ENCODE measurements at regions not wholly inside any gene's neighbourhood (a gene's known extent, or its start where the extent isn't known, plus 50 kb on each side); places are given as distances from the start of the nearest gene placed in this dataset.

DNA sequence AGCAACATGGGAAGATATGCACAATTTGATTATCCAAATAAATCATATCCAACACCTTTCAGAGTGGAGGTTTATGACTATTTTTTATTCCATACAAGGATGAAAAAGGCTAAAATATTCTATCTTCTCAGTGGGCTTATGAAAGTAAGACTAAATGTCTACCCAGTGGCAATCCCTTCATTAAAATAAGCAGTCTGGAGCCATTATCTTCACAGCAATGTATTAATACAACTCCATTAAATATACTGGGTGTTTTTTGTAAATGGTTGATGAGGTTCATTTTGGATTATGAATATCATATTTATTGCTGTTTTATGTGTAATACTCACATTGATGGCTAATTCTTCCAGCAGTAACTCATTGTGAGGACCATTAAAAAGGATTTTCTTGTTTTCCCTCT lies 352.7 kb upstream of the SOX11 start:
- H3K4me1 ChIP-seq (ENCODE audit: insufficient read depth, insufficient read length), result no peaks in the 10 kb centered on the region
- H3K4me3 ChIP-seq (ENCODE audit: insufficient read length, low read depth), result no peak overlapping the region
- no peak overlapping the region for H3K9ac ChIP-seq (ENCODE audit: insufficient read length, low read depth)
- no peaks in the 10 kb centered on the region for H3K9me3 ChIP-seq (ENCODE audit: insufficient read depth, low read length)
- no peak for DNase-seq (ENCODE audit: low read depth, low spot score)
- TF ChIP-seq ZNF274 (IDR thresholded peaks at IDR 0.05; ENCODE audit: low read depth, low read length) (no peak), SUZ12 (IDR thresholded peaks at IDR 0.05; ENCODE audit: extremely low read depth, insufficient read depth, insufficient read length) (no peak), YY1 (IDR thresholded peaks at IDR 0.05; ENCODE audit: insufficient read depth, insufficient read length) (no peak)
- no peaks in the 10 kb centered on the region for H3K36me3 ChIP-seq (ENCODE audit: insufficient read depth, insufficient read length, low read length)
- H3K27me3 ChIP-seq (ENCODE audit: insufficient read depth, insufficient read length), result no peaks in the 10 kb centered on the region

DNA sequence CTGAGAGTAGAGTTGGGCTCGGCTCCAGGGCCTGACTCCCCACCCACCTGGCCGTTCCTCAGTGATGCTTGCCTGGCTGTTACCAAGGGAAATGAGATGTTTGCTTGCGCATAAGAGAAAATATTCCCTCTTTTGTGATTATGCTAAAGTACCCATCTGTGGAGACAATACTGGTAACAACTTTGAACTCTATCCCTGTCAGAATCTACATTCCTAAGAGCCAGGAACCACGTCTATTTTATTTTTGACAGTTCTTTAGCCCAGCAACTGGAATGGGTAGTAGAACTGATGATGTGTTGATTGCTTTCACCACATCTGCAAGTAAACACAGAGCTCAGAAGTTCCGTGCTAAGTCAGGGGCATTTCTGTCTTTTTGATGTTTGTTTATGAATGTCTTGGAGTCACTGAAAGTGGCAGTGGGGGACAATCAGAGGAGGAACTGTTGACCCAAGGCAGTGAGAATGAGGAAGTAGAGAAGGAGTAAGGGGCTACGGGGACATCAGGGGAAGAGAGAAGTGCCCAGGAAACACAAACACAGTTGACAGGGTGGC lies 348.3 kb upstream of the SOX11 start:
- no peaks in the 10 kb centered on the region for H3K36me3 ChIP-seq (ENCODE audit: insufficient read depth, insufficient read length, low read length)
- no peak overlapping the region for H3K9ac ChIP-seq (ENCODE audit: insufficient read length, low read depth)
- H3K4me1 ChIP-seq (ENCODE audit: insufficient read depth, insufficient read length), result no peaks in the 10 kb centered on the region
- H3K27me3 ChIP-seq (ENCODE audit: insufficient read depth, insufficient read length), result no peaks in the 10 kb centered on the region
- no peak for DNase-seq (ENCODE audit: low read depth, low spot score)
- no peaks in the 10 kb centered on the region for H3K9me3 ChIP-seq (ENCODE audit: insufficient read depth, low read length)
- TF ChIP-seq SUZ12 (IDR thresholded peaks at IDR 0.05; ENCODE audit: extremely low read depth, insufficient read depth, insufficient read length) (no peak), YY1 (IDR thresholded peaks at IDR 0.05; ENCODE audit: insufficient read depth, insufficient read length) (no peak), ZNF274 (IDR thresholded peaks at IDR 0.05; ENCODE audit: low read depth, low read length) (no peak)
- H3K4me3 ChIP-seq (ENCODE audit: insufficient read length, low read depth), result no peak overlapping the region

DNA sequence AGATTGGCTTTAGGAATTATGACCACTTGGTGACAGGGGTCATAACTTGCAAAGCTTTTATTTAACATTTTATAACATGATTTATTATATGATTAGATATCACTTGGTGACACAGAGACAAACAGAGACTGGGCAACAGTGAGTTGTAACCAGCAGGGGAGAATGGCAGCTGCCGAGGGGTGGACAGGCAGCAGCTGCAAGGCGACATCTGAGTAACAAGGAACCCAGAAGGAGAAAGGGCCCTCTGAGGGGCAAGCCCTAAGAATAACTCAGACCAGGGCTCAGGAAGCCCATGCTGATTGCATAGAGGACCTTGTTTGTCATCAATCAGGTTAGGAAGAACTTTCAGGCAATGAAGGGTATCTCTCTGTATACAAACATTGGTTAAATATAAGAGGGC lies 339.9 kb upstream of the SOX11 start:
- TF ChIP-seq YY1 (IDR thresholded peaks at IDR 0.05; ENCODE audit: insufficient read depth, insufficient read length) (no peak), ZNF274 (IDR thresholded peaks at IDR 0.05; ENCODE audit: low read depth, low read length) (no peak), SUZ12 (IDR thresholded peaks at IDR 0.05; ENCODE audit: extremely low read depth, insufficient read depth, insufficient read length) (no peak)

DNA sequence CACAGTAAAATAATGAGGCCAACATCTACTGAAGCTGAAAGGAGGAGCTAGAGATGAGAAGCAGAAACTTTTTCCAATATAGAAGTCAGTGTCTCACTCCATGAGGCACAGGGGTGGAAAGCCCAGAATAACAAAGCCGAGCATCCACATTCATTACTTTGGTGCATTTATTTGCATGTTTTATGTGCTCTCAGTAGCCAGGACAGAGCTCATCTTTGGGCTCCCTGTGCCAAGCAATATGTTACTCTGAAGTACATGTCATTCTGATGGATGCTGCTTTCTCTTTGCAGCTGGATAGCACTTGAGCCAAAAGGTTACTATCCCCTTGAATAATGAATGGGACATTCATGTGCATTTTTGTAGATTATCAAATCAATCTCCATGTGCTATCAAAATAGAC lies 338.6 kb upstream of the SOX11 start:
- Histone ChIP-seq H3K9ac (ENCODE audit: insufficient read length, low read depth) (no peak overlapping the region), H3K36me3 (ENCODE audit: insufficient read depth, insufficient read length, low read length) (no peaks in the 10 kb centered on the region), H3K4me3 (ENCODE audit: insufficient read length, low read depth) (no peak overlapping the region), H3K4me1 (ENCODE audit: insufficient read depth, insufficient read length) (no peaks in the 10 kb centered on the region), H3K9me3 (ENCODE audit: insufficient read depth, low read length) (no peaks in the 10 kb centered on the region), H3K27me3 (ENCODE audit: insufficient read depth, insufficient read length) (no peaks in the 10 kb centered on the region)
- TF ChIP-seq SUZ12 (IDR thresholded peaks at IDR 0.05; ENCODE audit: extremely low read depth, insufficient read depth, insufficient read length), result no peak
- DNase-seq (ENCODE audit: low read depth, low spot score), result no peak

More for the DNA sequence above, 339.9 kb upstream of the SOX11 start:
- Histone ChIP-seq H3K27me3 (ENCODE audit: insufficient read depth, insufficient read length) (no peaks in the 10 kb centered on the region), H3K9ac (ENCODE audit: insufficient read length, low read depth) (no peak overlapping the region), H3K36me3 (ENCODE audit: insufficient read depth, insufficient read length, low read length) (no peaks in the 10 kb centered on the region), H3K4me3 (ENCODE audit: insufficient read length, low read depth) (no peak overlapping the region), H3K9me3 (ENCODE audit: insufficient read depth, low read length) (no peaks in the 10 kb centered on the region), H3K4me1 (ENCODE audit: insufficient read depth, insufficient read length) (no peaks in the 10 kb centered on the region)
- DNase-seq (ENCODE audit: low read depth, low spot score), result no peak

DNA sequence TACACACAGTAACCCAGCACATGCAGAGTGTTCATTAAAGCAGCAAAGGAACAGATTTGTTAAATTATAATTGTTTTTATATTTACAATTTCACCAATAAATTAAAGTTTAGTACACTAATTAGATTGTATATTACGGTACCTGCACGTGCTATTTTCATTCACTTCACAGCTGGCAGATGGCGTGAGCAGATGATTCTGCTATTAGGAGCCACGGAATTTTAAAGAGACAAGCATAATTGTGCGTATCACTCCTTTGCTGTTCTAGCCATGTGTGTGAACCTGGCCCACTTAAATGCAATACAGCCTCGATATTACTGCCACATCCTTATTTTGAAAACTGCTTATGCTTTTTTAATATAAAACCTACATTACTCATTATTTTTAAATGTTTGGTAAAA lies 332.8 kb upstream of the SOX11 start:
- H3K4me1 ChIP-seq (ENCODE audit: insufficient read depth, insufficient read length), result no peaks in the 10 kb centered on the region
- no peaks in the 10 kb centered on the region for H3K36me3 ChIP-seq (ENCODE audit: insufficient read depth, insufficient read length, low read length)
- no peak overlapping the region for H3K4me3 ChIP-seq (ENCODE audit: insufficient read length, low read depth)
- no peaks in the 10 kb centered on the region for H3K9me3 ChIP-seq (ENCODE audit: insufficient read depth, low read length)
- no peak overlapping the region for H3K9ac ChIP-seq (ENCODE audit: insufficient read length, low read depth)
- DNase-seq (ENCODE audit: low read depth, low spot score), result no peak
- no peak for TF ChIP-seq SUZ12 (IDR thresholded peaks at IDR 0.05; ENCODE audit: extremely low read depth, insufficient read depth, insufficient read length)
- TF ChIP-seq ZNF274 (IDR thresholded peaks at IDR 0.05; ENCODE audit: low read depth, low read length), result no peak
- TF ChIP-seq YY1 (IDR thresholded peaks at IDR 0.05; ENCODE audit: insufficient read depth, insufficient read length), result no peak
- H3K27me3 ChIP-seq (ENCODE audit: insufficient read depth, insufficient read length), result no peaks in the 10 kb centered on the region

DNA sequence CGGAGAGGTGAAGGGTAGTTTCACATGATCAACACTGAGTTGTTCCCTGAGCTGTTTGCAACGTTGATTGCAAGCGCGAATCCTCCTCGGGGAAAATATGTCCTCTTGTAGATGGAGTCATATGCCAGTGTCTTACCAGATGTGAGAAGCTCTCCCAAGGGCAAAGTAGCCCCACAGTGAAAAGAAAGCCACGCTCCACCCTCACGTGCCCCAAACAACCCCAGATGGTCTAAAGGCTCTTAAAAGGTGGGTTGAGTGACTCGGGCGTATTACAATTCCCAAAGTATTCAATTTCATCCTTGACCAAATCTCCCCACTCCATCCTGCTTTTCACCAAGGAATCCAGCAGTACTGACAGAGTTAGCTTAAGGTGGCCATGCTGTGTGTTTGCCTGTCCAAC lies 332.1 kb upstream of the SOX11 start:
- no peak for DNase-seq (ENCODE audit: low read depth, low spot score)

DNA sequence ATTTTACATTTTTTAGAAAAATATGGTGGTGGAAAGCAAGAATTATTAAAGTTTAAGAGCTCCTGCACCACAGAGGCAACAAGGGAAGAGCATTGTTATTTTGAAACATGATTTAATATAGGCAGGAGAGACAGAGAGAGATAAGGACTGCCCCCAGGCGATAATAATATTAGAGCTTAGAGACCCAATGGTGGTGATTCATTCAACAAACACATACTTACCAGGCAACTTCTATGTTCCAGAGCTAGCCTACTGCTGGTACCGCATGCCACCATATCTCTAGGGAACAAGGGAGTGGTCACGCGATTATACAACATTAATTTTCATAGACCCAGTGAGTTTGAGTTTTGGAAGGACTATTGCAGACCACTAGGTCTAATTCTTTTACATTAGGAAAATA lies 327.8 kb upstream of the SOX11 start:
- no peak overlapping the region for H3K4me3 ChIP-seq (ENCODE audit: insufficient read length, low read depth)
- DNase-seq (ENCODE audit: low read depth, low spot score), result no peak
- no peaks in the 10 kb centered on the region for H3K4me1 ChIP-seq (ENCODE audit: insufficient read depth, insufficient read length)
- no peaks in the 10 kb centered on the region for H3K27me3 ChIP-seq (ENCODE audit: insufficient read depth, insufficient read length)
- no peaks in the 10 kb centered on the region for H3K36me3 ChIP-seq (ENCODE audit: insufficient read depth, insufficient read length, low read length)
- no peak overlapping the region for H3K9ac ChIP-seq (ENCODE audit: insufficient read length, low read depth)
- no peaks in the 10 kb centered on the region for H3K9me3 ChIP-seq (ENCODE audit: insufficient read depth, low read length)
- no peak for TF ChIP-seq YY1 (IDR thresholded peaks at IDR 0.05; ENCODE audit: insufficient read depth, insufficient read length)
- TF ChIP-seq ZNF274 (IDR thresholded peaks at IDR 0.05; ENCODE audit: low read depth, low read length), result no peak
- no peak for TF ChIP-seq SUZ12 (IDR thresholded peaks at IDR 0.05; ENCODE audit: extremely low read depth, insufficient read depth, insufficient read length)

More for the DNA sequence above, 332.1 kb upstream of the SOX11 start:
- Histone ChIP-seq H3K4me3 (ENCODE audit: insufficient read length, low read depth) (no peak overlapping the region), H3K9ac (ENCODE audit: insufficient read length, low read depth) (no peak overlapping the region), H3K9me3 (ENCODE audit: insufficient read depth, low read length) (no peaks in the 10 kb centered on the region), H3K4me1 (ENCODE audit: insufficient read depth, insufficient read length) (no peaks in the 10 kb centered on the region), H3K27me3 (ENCODE audit: insufficient read depth, insufficient read length) (no peaks in the 10 kb centered on the region), H3K36me3 (ENCODE audit: insufficient read depth, insufficient read length, low read length) (no peaks in the 10 kb centered on the region)
- TF ChIP-seq ZNF274 (IDR thresholded peaks at IDR 0.05; ENCODE audit: low read depth, low read length) (no peak), YY1 (IDR thresholded peaks at IDR 0.05; ENCODE audit: insufficient read depth, insufficient read length) (no peak), SUZ12 (IDR thresholded peaks at IDR 0.05; ENCODE audit: extremely low read depth, insufficient read depth, insufficient read length) (no peak)
